Prostate gland (tissue), 2 donors: ENCODE measurements at regions not wholly inside any gene's neighbourhood (a gene's known extent, or its start where the extent isn't known, plus 50 kb on each side); places are given as distances from the start of the nearest gene placed in this dataset.
A peak's percentile ranks its signal among the peaks of the same experiment; 100 is the strongest.

Experiments used
- DNase-seq: peaks from one replicate; pipeline ENCODE4 v3.0.0-alpha.2; 2019; ENCODE audit warnings: low spot score
- H3K27ac ChIP-seq, 2 donors: fragments of 200-600 bp; sonication (generic); 2 replicates each; pipeline ENCODE4 v1.5.1; 2017 to 2019
- H3K27me3 ChIP-seq: fragments of 200-600 bp; sonication (generic); replicated peaks from 2 replicates; pipeline ENCODE4 v1.5.1; 2019; ENCODE audit not compliant: insufficient read depth
- H3K36me3 ChIP-seq, 2 donors: fragments of 200-600 bp; sonication (generic); 1 replicate in 1 of 2; 2 replicates in 1 of 2; pipeline versions ENCODE4 v1.5.1 to v1.8.1; 2017 to 2019
- H3K4me1 ChIP-seq: fragments of 200-600 bp; sonication (generic); replicated peaks from 2 replicates; pipeline ENCODE4 v1.5.1; 2019
- H3K4me3 ChIP-seq, 2 donors: fragments of 200-600 bp; sonication (generic); 2 replicates each; pipeline ENCODE4 v1.5.1; 2017 to 2019
- H3K9me3 ChIP-seq: fragments of 200-600 bp; sonication (generic); 2 replicates; pipeline ENCODE4 v1.5.1; 2017
- CTCF ChIP-seq, 4 experiments: fragments of 200-600 bp in 2 of 4; fragments of 450-650 bp in 2 of 4; sonication (generic) in 2 of 4; IDR thresholded peaks; 1 replicate in 3 of 4; 2 replicates in 1 of 4; pipeline ENCODE4 v1.5.1; 2016 to 2019; ENCODE audit warnings: antibody characterized with exemption in 4 of 4, mild to moderate bottlenecking in 2 of 4, moderate library complexity in 2 of 4
- POLR2A ChIP-seq: fragments of 450-650 bp; IDR thresholded peaks from one replicate; pipeline ENCODE4 v1.6.1; 2016; ENCODE audit warnings: antibody characterized with exemption, mild to moderate bottlenecking
- POLR2AphosphoS5 ChIP-seq: sonication (generic); formaldehyde crosslinking; IDR thresholded peaks from one replicate; pipeline ENCODE4 v1.6.1; 2017; ENCODE audit warnings: antibody characterized with exemption
- WGBS: methylation state at CpG from one replicate; pipeline ENCODE4 v1.1.5; 2018; 5-methylcytosine and 5-hydroxymethylcytosine counted together
- intact Hi-C: fragments of 100-400 bp; cut with DNase I; formaldehyde crosslinking; loops from one replicate; pipeline ENCODE4 v1.14.2; 2022

GRCh38 chr16:52209227-52209626 is 337.7 kb downstream of the TOX3 start:
- Histone ChIP-seq H3K4me1 (no peaks in the 10 kb centered on the region), H3K9me3 (no peaks in the 10 kb centered on the region), H3K36me3 (no peaks in the 10 kb centered on the region), H3K27ac (no peak overlapping the region), H3K4me3 (no peak overlapping the region), H3K27me3 (no peaks in the 10 kb centered on the region)
- TF ChIP-seq POLR2AphosphoS5 (no peak), POLR2A (no peak), CTCF (IDR thresholded peaks at IDR 0.05) (no peak)
- DNase-seq, result no peak
- intact Hi-C loops, result no loop called here

GRCh38 chr16:52203096-52203495 is 343.8 kb downstream of the TOX3 start:
- intact Hi-C loops, result no loop called here
- H3K4me1 ChIP-seq, result no peaks in the 10 kb centered on the region
- no peak overlapping the region for H3K27ac ChIP-seq
- no peak for DNase-seq
- no peaks in the 10 kb centered on the region for H3K36me3 ChIP-seq
- no peak overlapping the region for H3K4me3 ChIP-seq
- no peaks in the 10 kb centered on the region for H3K9me3 ChIP-seq
- H3K27me3 ChIP-seq, result no peaks in the 10 kb centered on the region
- TF ChIP-seq POLR2A (no peak), CTCF (IDR thresholded peaks at IDR 0.05) (no peak), POLR2AphosphoS5 (no peak)

GRCh38 chr16:52193441-52193840 is 353.5 kb downstream of the TOX3 start:
- no peak overlapping the region for H3K27ac ChIP-seq
- no peaks in the 10 kb centered on the region for H3K27me3 ChIP-seq
- WGBS, result 93% methylated on average over 2 of the region's 2 CpGs
- no peak for TF ChIP-seq POLR2AphosphoS5
- no peak for TF ChIP-seq POLR2A
- TF ChIP-seq CTCF (IDR thresholded peaks at IDR 0.05), result no peak
- no peaks in the 10 kb centered on the region for H3K9me3 ChIP-seq
- DNase-seq, result no peak
- no peaks in the 10 kb centered on the region for H3K36me3 ChIP-seq
- no peak overlapping the region for H3K4me3 ChIP-seq
- intact Hi-C loops, result loop anchor here (5.0 kb wide), 1 partner anchor 719 kb away; no protein-coding TSS in a partner anchor
- H3K4me1 ChIP-seq, result no peaks in the 10 kb centered on the region

- TF ChIP-seq CTCF (IDR thresholded peaks at IDR 0.05) (peak; percentile 79 to 92 (median 86)), POLR2AphosphoS5 (no peak)
Measured at GRCh38 chr16:52191531-52192134, 355.3 kb downstream of the TOX3 start.

GRCh38 chr16:52184336-52184735 is 362.6 kb downstream of the TOX3 start:
- 66% methylated on average over 3 of the region's 3 CpGs for WGBS
- Histone ChIP-seq H3K4me3 (no peak overlapping the region), H3K9me3 (no peaks in the 10 kb centered on the region), H3K36me3 (no peaks in the 10 kb centered on the region), H3K4me1 (no peaks in the 10 kb centered on the region), H3K27ac (no peak overlapping the region), H3K27me3 (peaks cover 3% of the 10 kb centered on the region)
- TF ChIP-seq POLR2AphosphoS5 (no peak), CTCF (IDR thresholded peaks at IDR 0.05) (no peak), POLR2A (no peak)
- DNase-seq, result no peak
- intact Hi-C loops, result no loop called here

More at GRCh38 chr16:52191531-52192134, 355.3 kb downstream of the TOX3 start:
- Histone ChIP-seq H3K36me3 (no peaks in the 10 kb centered on the region), H3K27me3 (no peaks in the 10 kb centered on the region), H3K4me3 (no peak overlapping the region), H3K9me3 (no peaks in the 10 kb centered on the region), H3K4me1 (no peaks in the 10 kb centered on the region), H3K27ac (no peak overlapping the region)
- peak; percentile 50 for DNase-seq
- intact Hi-C loops, result loop anchor here (5.0 kb wide), 1 partner anchor 721 kb away; no protein-coding TSS in a partner anchor
- 52% methylated on average over 7 of the region's 7 CpGs for WGBS
